ENCODE measurements at regions not wholly inside any gene's neighbourhood (a gene's known extent, or its start where the extent isn't known, plus 50 kb on each side); places are given as distances from the start of the nearest gene placed in this dataset.
"Not testable (repeated sequence)": the region's sequence is repeated elsewhere in the genome, so short reads cannot be mapped to it uniquely, and the experiment has no call there.

DNA sequence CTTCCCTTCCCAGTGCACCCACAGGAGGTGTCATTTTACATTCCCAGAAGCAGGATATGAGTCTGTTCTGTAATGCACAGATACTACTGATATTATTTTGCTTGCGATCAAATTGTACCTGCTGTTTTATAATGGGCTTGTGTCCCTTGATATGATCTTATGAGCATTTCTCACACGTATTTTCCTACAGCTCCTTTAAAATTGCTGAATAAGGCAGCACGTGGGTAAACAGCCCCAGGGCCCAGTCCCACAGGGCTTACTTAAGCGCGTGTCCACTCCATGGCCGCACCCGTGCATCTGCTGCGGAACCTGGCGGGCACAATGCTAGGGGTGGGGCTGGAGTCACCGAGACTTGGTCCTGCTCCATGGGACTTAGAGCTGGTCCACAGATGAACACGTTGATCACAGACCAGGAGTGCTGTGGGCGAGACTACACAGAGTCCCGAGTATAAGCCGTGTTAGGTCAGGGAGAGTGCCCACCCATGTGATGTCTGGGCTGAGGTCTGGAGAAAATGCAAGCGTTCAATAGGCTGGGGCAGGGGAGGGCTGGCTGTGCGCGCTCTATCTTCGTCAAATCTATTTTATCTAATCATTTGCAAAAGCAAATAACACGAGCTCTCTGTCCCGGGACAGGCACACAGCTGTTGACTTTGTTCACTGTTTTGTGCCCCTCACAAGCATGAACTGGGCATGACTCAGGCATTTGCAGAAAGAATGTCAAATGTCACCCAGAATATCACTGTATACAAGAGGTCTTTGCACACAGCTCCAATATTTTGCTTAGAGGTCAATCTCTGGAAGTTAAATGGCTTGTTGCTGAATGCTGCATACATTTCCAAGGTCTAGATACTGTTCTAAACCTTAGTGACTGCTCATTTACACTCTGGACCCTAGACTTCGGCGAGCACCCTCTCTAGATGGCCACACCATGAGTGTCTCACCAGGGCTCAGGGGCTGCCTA lies 119.3 kb downstream of the CRYAA start:
- no peak for DNase-seq (ENCODE audit: low read depth)

DNA sequence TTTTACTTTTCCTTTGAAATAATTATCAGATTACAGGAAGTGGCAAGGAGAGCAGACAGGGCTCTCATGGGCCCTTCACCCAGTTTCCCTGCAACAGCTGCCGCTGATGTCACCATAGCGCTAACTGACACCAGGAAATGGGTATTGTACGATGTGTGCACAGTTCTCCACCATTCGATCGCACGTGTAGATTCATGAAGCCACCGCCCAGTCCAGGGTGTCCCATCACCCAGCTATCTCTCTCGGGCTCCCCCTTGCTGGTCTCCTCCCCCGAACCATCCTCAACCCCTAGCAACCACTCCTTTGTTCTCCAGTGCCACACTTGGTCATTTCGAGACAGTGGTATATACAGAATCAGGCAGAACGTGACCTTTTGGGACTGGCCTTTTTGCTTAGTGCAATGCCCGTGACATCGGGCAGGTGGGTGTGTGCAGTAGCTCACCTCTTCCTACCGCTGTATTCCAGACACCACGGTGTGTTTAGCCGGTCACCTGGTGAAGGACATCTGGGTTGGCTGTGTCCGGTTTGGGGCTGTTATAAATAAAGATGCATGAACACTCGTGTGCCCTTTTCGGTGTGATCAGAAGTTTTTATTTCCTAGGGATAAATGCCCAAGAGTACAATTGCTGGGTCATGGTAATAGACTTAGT lies 118.4 kb downstream of the CRYAA start:
- DNase-seq (ENCODE audit: low read depth): no peak

- DNase-seq (ENCODE audit: low read depth): no peak
Observed at GRCh38 chr21:43286196-43286595, 117.4 kb downstream of the CRYAA start.

- DNase-seq (ENCODE audit: low read depth): no peak
Observed at GRCh38 chr21:43284700-43285099, 115.9 kb downstream of the CRYAA start.

GRCh38 chr21:43284238-43284637 lies 115.4 kb downstream of the CRYAA start:
- no peak for DNase-seq (ENCODE audit: low read depth)

DNA sequence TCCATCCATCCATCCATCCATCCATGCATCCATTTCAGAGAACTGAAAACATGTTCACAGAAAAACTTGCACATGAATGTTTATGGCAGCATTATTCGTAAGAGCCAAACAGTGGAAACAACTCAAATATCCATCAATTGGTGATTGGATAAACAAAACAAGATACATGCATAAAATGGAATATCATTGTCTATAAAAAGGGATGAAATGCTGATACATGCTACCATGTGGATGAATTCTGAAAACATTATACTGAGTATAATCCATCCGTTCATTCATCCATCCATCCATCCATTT lies 115.1 kb downstream of the CRYAA start:
- not testable (repeated sequence) for DNase-seq (ENCODE audit: low read depth)

DNA sequence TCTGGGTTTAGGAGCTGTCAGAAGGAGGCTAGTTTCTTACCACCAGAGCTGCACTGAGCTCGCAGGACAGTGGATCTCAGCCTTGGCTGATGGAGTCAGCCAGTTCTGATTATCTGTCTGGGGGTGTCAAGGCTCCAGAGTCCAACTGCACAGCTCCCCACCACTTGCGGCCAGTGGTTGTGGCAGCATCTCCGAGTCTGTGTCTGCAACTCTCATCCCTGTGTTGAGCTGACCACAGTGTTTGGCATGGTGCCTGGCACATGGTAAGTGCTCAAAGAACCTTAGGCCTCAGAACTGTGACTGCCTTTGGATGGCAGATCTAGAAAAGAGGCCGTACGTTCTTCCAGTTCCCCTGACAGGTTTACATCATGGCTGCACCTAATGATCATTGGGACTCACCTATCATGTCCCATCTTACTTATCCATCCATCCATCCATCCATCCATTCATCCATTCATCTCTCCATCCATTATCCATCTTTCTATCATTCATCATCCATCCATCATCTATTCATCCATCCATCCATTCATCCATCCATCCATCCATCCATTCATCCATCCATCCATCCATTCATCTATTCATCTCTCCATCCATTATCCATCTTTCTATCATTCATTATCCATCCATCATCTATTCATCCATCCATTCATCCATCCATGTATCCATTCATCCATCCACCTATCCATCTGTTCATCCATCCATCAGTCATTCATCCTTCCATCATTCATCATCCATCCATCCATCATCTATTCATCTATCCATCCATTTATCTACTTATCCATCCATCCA lies 114.5 kb downstream of the CRYAA start:
- DNase-seq (ENCODE audit: low read depth): no peak

DNA sequence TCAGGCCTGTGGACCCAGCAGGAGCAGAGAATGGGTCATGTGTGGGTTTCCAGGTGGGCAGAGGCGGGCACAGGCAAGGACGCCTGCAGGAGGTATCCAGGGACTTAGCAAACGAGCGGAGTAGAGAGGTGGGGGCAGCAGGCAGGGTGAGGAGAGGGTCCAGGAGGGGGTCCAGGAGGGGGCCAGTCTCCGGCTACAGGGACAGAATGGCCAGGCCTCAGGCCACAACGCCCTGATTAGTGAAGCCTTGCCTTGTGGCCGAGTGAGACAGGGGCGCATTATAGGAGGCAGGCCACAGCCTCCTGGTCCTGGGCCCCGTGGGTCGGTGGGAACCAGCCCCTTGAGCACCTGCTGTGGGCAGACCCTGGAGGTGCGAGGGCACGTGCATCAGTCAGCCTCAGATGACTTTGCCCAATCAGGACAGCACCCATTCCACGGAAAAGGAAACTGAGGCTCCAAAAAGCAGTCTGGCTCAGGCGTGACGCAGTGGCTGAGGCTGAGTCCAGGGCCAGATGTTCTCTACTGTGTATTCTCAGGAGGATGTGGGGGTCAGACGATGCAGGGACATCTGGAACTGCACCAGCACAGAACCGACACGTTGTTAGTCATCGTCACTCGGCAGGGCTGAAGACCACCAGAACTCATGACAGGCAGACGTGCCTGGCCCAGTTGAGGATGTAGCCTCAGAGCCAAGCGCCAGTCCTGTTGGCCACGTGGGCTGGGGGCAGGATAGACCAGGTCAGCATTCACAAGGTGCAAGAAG lies 113.7 kb downstream of the CRYAA start:
- DNase-seq (ENCODE audit: low read depth): no peak

GRCh38 chr21:43281661-43282357 lies 113.0 kb downstream of the CRYAA start:
- DNase-seq (ENCODE audit: low read depth): no peak

GRCh38 chr21:43280949-43281633 lies 112.3 kb downstream of the CRYAA start:
- no peak for DNase-seq (ENCODE audit: low read depth)

DNA sequence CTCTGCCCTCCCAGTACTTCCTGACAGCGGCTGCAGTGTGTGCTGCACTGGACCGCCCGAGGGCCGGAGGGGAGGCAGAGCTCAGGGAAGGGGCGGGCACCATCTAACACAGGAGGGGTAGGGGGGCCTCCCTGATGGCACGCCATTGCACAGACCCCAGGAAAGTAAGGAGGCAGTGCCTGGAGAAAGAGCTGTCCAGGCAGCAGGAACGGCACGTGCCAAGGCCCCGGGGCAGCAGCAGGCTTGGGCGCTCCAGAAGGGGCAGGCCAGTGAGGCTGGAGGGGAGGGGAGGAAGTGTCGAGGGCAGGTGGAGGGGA lies 110.7 kb downstream of the CRYAA start:
- no peak for DNase-seq (ENCODE audit: low read depth)

- DNase-seq (ENCODE audit: low read depth): no peak
Observed at GRCh38 chr21:43278766-43279577, 110.2 kb downstream of the CRYAA start.

GRCh38 chr21:43278359-43278758 lies 109.6 kb downstream of the CRYAA start:
- no peak for DNase-seq (ENCODE audit: low read depth)

DNA sequence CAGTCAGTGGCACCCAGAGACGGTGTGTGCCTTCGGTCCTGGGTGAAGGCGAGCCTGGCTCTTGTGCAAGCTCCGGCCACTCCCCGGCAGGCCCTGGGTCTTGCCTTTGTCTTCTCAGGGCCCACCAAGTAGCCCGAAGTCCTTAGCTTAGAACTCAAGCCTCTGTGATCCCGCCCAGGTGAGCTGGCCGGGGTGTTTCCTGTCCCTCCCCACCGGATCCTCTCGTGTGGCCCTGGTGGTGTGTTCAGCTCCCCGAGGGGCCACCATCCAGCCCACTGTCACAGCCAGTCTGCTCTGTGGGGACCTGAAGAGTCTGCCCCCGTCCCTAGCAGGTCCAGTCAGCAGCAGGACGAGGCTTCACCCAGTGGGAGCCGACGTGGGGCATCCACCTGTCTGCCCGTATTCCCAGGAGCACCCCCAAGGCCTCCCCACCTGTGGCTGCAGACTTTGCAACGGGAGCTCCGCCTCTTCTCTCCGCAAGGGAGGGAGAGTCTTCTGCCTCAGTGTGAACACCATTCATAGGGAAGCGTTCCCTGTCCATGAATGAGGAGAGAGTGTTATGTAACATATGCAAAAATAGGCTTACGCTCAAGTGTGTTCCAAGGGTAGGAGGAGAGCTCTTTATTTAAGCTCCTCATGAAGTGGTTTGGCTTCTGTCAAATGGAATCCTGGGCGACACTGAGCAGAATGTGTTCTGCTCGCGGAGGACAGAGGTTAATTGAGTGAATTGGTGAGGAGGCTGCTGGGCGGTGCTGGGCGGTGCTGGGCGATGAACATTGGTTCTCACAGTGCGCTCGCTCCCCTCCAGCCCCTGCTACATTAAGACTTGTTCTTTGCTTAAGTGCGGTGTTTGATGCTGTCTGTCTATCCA lies 108.9 kb downstream of the CRYAA start:
- DNase-seq (ENCODE audit: low read depth): no peak

DNA sequence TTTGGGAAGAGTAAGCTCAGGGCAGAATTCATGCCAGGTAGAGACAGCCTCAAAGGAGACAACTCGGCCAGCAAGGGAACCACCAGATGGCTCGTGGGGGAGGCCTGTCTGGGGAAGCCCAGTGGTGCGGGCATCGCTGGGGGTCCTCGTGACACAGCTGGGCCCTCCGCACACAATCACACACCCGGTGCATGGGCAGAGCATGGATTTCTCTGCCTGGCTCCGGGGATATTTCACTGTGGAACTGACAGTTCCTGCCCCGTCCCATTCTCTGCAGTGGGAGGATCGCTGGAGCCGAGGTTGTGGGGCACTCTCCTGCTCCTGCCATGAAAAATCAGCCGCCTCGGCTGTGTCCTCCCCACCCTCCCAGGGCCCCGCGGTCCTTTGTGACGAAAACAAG lies 108.0 kb downstream of the CRYAA start:
- no peak for DNase-seq (ENCODE audit: low read depth)

DNA sequence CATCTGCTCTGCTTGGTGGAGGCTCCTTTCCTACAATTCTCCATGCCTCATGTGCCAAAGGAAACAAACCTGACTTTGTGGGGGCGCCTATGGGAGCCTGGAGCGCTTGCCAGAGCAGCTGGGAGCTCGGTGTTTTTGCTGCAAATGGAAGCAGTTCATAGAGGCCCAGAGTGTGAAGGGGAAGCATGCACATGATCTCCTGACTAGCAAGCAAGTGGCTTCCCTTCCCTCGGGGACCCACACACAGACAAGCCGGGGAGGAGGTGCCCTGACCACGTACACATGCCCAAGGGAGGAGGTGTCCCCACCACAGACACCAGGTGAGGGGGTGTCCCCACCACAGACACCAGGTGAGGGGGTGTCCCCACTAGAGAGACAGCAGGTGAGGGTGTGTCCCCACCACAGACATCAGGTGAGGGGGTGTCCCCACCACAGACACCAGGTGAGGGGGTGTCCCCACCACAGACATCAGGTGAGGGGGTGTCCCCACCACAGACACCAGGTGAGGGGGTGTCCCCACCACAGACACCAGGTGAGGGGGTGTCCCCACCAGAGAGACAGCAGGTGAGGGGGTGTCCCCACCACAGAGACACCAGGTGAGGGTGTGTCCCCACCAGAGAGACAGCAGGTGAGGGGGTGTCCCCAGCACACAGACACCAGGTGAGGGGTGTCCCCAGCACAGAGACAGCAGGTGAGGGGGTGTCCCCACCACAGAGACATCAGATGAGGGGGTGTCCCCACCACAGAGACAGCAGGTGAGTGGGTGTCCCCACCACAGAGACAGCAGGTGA lies 106.8 kb downstream of the CRYAA start:
- DNase-seq (ENCODE audit: low read depth): no peak

- DNase-seq (ENCODE audit: low read depth): no peak
Observed at GRCh38 chr21:43274946-43275310, 106.1 kb downstream of the CRYAA start.
